Activated T-cell treated with anti-CD3 and anti-CD28 coated beads for 48 hours (primary cell): ENCODE measurements at regions not wholly inside any gene's neighbourhood (a gene's known extent, or its start where the extent isn't known, plus 50 kb on each side); places are given as distances from the start of the nearest gene placed in this dataset.
"Not testable (repeated sequence)": the region's sequence is repeated elsewhere in the genome, so short reads cannot be mapped to it uniquely, and the experiment has no call there.

ENCODE experiments used
- DNase-seq: peaks from one replicate; pipeline ENCODE4 v3.0.0-alpha.2; 2020; ENCODE audit warnings: low read depth

- DNase-seq: no peak
Observed at GRCh38 chr5:83001796-83002381, 75.3 kb downstream of the TMEM167A start.

DNA sequence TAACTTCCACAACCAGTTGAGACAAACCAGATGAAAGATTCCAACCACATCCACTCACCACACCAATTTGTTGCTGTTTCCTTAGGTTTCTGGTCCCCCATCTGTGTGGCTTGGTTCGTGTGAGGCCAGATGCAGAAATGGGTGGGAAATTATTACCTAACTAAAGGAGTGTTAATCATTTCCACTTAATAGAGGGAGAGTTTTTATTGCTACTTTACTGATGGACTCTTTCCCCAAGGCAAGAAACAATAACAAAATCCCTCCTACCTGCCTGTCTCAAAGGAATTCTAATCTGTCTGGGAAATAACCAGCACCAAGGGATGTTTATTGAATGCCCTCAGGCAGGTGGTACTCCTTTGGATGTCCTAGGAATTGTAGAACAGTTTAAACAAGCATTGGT, 76.3 kb downstream of the TMEM167A start:
- DNase-seq: no peak

- no peak for DNase-seq
Observed at GRCh38 chr5:83000428-83000827, 76.8 kb downstream of the TMEM167A start.

DNA sequence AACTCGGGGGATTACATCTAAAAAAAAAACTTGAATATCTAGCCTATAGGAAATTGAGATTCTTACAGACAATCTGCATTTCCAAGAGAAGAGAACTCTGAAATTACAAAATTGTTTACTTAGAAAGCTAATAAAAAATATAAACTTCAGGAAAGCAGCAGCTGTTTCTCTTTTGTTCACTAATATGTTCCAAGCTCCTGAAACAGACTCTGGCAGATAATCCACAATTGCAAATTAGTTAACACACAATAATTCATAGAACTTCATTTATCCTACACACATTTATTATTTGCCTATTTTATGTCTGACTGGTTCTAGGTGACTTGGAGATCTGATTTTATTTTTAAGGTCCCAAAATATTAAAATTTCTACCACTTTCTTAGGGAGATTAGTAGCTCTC, 83.8 kb downstream of the TMEM167A start:
- no peak for DNase-seq

GRCh38 chr5:82992646-82993045, 84.5 kb downstream of the TMEM167A start:
- DNase-seq: no peak

- DNase-seq: no peak
Observed at GRCh38 chr5:82991678-82992323, 85.4 kb downstream of the TMEM167A start.

- no peak for DNase-seq
Observed at GRCh38 chr5:82991059-82991458, 86.1 kb downstream of the TMEM167A start.

DNA sequence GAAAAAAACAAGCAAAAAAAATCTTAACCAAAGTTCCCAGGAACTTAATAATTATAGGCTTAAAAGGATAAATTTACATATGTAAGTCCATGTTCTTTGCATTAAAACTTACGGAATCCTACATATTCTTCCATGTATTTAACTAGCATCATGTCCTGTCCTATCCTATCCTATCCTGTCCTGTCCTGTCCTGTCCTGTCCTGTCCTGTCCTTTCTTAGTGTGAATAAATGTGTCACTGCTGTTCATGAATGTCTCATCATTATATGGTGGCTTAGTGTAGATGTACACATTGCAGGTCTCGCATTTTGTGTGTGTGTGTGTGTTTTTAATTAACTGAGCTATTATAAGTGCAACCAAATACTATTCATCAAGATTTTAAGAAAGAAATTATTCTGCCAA, 90.0 kb downstream of the TMEM167A start:
- no peak for DNase-seq

DNA sequence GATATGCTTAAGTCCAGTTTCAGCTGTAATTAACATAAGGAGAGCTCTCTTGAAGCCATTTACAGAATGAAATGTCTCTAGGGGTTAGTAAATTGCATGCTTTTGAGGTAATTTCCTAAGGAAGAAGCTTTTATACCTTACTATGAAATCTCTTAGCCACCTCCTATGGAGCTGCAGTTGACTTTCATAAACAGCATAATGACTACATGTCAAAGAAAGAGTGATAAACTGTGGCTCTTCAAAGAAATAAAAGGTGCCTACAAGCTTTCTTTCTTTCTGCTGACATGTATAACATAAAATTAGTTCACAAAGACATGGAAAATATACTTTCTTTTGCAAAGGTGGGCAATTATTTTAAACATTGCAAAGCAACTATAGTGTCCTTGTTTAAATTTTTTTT, 90.8 kb downstream of the TMEM167A start:
- no peak for DNase-seq

DNA sequence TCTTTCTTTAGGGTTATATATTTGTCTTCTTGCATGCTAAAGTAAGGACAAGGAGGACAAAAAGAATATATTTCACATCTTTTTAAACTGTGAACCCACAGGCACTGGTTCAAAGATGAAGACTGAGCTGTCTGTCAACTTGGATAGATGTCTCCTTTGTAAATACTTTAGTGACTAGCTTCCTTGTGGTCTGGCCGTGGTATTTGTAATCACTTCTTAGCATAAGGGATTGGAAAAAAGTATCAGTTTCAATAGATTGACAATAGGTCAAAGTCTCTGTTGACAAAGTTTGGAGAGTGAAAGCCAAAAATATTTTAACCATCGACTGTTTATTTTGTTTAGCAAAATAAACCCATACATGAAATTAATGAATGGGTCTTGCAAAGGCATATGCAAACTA, 91.4 kb downstream of the TMEM167A start:
- no peak for DNase-seq

DNA sequence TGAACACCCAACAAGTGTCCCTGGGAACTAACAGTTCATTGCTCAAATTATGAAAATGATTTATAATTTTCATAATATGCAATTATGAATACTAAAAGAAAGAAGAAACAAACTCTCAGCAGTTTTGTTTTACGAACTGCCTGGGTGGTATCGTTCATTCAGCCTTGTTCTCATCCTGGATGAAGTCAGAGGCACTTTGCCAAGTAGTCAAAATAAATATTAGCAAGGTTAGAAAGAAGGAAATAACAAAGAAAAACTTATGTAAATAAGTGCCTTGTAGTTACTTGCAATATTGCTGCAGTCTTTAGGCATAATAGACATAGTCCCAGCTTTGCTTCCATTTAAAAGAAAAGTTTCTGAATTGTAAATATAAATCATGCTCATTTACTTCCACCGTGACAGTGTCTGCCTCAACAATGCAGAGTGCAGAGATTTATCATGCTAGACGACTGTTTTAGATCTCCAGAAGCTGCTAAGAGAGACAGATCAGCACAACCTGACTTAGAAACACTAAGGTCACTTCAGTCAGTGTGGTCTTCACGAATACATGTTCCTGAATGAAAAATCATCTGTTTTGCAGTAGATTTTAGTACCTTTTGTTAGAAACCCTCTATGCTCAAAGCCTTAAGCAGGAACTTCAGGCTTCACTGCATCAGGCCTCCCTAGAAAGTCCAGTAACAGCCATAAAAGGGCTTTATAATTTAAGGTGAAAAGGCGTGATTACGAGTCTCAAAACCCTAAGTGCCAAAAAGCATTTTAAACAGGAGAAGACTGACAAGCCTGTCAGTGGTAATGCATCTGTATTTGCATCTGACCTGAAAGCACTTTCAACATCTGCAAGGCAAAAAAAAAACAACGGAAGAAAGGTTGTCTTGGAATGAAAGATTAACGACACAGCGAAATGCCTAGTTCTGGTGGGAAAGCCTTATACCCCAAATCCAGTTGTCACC, 92.1 kb downstream of the TMEM167A start:
- no peak for DNase-seq

DNA sequence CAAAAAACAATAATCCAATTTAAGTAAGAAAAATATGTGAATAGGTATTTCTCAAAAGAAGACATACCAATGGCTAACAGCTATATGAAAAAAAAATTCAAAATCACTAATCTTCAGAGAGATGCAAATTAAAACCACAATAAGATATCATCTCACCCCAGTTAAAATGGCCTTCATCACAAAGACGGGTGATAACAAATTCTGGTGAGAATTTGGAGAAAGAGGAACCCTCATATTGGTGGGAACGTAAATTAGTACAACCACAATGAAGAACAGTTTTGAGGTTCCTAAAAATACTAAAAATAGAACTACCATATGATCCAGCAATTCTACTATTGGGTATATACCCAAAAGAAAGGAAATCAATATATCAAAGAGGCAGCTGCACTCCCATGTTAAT, 94.3 kb downstream of the TMEM167A start:
- DNase-seq: no peak

DNA sequence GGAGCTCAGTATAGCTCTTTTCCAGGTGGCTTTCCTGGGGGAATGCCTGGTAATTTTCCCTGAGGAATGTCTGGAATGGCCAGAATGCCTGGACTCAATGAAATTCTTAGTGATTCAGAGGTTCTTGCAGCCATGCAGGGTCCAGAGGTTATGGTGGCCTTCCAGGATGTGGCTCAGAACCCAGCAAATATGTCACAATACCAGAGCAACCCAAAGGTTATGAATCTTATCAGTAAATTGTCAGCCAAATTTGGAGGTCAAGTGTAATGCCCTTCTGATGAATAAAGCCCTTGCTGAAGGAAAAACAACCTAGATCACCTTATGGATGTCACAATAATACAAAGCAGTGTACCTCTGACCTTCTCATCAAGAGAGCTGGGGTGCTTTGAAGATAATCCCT, 100.3 kb downstream of the TMEM167A start:
- DNase-seq: not testable (repeated sequence)

DNA sequence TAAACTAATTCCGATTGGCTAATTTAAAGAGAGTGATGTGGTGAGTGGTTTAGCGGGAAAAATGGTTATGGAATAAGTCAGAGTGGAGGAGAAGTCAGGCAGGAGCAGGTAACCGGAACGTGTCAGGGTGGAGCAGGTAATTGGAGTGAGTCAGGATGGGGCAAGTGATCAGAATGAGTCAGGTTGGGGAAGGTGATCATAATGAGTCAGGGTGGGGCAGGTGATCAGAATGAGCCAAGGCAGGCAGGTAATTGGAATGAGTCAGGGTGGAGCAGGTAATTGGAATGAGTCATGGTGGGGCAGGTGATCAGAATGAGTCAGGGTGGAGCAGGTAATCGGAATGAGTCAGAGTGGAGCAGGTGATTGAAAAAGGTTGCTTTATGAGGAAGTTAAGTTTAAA, 101.4 kb downstream of the TMEM167A start:
- DNase-seq: no peak

DNA sequence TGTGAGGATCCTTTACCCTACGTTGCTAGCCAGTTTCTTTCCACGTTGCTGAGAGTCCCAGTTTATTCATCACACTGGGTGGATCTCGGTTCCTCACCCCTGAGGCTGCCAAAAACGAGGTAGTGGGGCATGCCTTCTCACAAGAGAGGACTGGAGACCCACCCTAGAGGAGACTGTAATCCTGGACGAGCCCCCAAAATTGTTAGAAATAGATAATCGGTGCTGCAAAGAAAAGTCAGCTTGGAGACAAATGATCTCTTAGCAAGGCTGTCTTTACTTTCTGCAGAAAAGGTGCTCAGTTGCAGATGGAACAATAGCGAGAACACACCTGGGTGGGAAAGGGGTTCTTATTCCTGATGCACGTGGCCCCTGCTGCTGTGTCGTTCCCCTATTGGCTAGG, 101.8 kb downstream of the TMEM167A start:
- DNase-seq: no peak

DNA sequence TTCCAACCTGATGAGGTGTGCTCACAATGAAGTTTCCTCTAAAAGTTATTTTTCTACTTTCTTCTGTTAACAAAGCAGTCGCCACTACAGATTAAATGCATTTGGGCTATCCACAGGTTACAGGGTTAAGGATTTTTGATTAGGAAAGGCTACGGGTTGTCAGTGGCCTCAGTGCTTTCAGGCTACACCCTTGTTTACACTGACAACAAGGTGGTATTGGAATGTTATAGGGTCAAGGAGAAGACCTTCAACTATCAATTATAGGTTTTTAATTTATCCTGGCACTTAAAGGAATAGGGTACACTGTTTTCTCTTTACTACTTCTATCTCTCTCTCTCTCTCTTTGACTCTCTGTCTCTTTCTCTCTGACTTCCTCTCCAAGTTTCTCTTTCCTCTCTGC, 102.8 kb downstream of the TMEM167A start:
- DNase-seq: not testable (repeated sequence)

DNA sequence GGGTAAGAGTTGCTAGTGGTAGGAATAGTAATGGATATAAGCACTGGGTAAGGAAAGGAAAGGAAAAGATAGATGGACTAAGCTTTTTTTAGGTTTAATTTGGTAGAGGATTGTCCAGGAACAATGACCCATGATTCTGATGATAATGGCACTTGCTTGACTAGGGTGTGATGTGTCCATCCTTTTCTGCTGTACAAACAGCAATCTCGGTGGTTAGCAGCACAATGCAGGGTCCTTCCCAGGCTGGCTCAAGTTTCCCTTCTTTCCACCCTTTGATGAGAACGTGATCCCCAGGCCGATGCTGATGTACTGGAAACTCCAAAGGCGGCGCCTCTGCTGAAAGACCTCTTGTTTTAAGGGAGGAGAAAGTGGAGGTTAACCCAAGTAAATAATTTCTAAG, 105.3 kb downstream of the TMEM167A start:
- no peak for DNase-seq

- DNase-seq: not testable (repeated sequence)
Observed at GRCh38 chr5:82971034-82971806, 106.0 kb downstream of the TMEM167A start.

GRCh38 chr5:82969221-82969976, 107.8 kb downstream of the TMEM167A start:
- DNase-seq: peak; percentile 24

- no peak for DNase-seq
Observed at GRCh38 chr5:82967072-82967471, 110.1 kb downstream of the TMEM167A start.

DNA sequence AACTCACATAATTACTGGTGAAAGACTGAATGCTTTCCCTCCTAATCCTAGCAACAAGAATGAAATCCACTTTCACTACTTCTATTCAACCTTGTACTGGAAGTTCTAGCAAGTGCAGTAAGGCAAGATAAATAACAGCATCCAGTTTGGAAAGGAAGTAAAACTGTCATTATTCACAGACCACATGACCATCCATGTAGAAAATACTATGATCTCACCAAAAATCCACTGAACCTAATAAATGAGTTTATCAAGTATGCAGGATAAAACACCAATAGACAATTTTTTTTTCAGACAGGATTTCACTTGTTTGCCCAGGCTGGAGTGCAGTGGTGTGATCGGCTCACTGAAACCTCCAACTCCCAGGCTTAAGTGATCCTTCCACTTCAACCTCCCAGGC, 117.7 kb downstream of the TMEM167A start:
- DNase-seq: no peak

- no peak for DNase-seq
Observed at GRCh38 chr5:82956600-82956999, 120.6 kb downstream of the TMEM167A start.
